Right lung (tissue), 2 donors: ENCODE measurements at regions not wholly inside any gene's neighbourhood (a gene's known extent, or its start where the extent isn't known, plus 50 kb on each side); places are given as distances from the start of the nearest gene placed in this dataset.
"Not testable (repeated sequence)": the region's sequence is repeated elsewhere in the genome, so short reads cannot be mapped to it uniquely, and the experiment has no call there.

Experiments
- DNase-seq, 2 donors: peaks; one replicate each; pipeline ENCODE4 v3.0.0-alpha.2; 2013

DNA sequence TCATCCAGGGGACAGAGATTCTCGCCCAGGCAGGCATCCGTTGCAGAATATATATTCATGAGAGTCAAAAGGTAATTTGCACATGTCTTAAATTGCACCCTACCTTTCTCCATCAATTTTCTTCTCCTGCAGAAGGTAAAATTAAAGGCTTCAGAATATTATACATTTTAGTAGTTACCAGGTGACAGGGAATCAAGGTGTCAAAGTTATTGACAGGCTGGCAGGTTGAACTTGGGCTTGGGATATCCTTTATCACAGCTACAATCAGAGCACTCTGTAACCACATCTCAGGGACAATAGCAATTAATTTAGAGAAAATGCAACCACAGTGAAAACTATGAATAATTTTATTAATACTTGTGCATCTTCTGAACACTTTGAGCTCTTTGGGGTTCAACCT is 66.9 kb upstream of the GSC start:
- no peak for DNase-seq

- DNase-seq = no peak
These were observed 63.7 kb upstream of the GSC start for GRCh38 chr14:94833633-94834032.

DNA sequence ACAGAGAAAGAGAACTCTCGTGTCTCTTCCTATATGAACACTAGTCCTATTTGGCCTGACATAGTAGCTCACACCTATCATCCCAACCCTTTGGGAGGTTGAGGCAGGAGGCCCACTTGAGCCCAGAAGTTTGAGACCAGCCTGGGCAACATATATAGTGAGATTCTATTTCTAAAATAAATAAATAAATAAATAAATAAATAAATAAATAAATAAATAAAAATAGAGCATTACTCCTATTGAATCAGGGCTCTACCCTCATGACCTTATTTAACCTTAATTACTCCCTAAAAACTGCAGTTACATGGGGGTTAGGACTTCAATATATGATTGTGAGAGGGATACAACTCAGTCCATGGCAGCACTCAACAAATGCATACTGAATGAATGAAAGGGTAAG is 61.2 kb upstream of the GSC start:
- no peak for DNase-seq

GRCh38 chr14:94827711-94828447 is 58.0 kb upstream of the GSC start:
- no peak for DNase-seq

DNA sequence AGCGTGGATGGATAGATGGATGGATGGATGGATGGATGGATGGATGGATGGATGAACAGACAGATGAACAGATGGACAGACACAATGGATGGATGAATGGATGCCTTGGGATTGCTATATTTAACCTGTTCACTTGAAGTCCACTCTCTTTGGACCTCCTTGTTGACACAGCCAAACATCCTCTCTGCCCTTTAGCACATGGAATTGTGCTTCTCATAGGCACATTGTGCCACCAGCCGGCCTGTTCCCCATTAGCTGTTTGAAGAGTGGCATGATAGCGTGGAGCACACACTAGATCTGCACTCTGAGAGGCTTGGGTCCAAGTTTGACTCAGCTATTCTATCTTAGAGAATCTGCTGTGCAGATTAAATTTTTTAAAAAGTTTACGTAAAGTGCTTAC is 56.9 kb upstream of the GSC start:
- no peak for DNase-seq

DNA sequence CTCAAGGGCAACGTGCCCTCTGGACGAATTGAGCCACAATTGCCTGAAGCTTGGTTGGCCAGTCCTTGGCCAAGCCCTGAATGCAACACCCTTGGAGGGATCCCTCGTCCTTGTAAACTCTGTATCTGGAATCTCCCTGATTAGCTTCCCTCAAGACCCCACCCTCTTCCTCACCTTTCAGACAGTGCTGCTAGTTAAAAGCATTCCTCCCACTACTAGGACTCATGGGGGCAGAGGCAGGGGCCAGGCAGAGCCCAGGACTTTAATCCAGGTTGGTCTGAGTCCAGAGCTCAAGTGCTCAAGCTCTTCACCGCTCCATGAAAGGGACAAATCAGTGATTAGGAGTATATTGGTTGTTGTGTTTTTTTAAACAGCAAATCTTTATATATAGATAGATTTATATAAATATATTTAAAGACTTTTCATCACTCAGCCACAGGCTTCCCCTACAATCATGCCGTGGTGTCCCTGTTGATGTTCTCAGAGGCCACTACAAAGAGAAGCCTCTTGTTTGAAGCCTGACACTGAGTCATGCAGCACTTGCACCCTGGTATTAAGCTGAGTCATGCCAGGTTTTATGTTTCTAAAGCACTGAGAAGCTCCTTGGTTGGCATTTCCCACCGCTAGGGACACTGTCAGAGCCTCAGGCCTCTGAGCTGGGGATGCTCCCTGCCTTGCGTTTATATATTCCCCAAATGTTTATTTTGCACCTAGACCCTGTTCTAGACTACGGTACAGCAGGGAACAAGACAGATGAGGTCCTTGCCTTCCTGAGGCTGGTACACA is 53.8 kb upstream of the GSC start:
- no peak for DNase-seq

GRCh38 chr14:94821705-94822104 is 51.8 kb upstream of the GSC start:
- no peak for DNase-seq

DNA sequence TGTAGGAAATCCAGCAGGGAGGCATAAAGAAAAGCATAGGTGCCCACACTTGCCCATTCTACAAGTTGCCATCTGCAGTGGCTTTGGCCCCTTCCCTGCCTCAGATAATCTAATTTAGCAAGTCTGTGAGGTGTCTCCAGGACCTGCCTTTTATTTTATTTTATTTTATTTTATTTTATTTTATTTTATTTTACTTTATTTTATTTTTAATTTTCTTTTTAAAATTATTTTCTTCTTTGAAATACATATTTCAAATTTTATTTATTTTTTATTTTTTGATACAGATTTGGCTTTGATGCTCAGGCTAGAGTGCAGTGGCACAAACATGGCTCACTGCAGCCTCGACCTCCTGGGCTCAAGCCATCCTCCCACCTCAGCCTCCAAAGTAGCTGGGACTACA is 51.0 kb upstream of the GSC start:
- DNase-seq = not testable (repeated sequence)
